ENCODE measurements at regions not wholly inside any gene's neighbourhood (a gene's known extent, or its start where the extent isn't known, plus 50 kb on each side); places are given as distances from the start of the nearest gene placed in this dataset.
A peak's percentile ranks its signal among the peaks of the same experiment; 100 is the strongest.
"Not testable (repeated sequence)": the region's sequence is repeated elsewhere in the genome, so short reads cannot be mapped to it uniquely, and the experiment has no call there.

DNA sequence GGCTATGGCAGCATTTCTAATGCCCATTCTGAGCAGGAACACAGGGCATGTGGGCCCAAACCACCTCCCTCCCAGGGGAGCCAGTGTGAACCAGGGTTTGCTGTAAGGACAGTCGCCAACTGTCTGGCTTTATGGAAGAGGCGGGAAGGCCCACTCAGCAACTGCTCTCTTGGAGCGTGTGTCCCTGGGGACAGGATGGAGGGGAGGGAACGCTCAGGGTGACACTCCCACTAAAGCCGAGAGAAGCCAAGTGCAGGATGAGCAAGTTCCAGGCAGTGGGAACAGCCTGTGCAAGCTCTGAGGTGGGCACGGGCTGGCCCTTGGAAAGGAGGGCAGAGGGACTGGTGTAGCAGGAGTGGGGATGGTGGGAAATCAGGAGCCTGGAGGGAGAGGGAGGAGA lies 233.0 kb upstream of the FRG2C start:
- not testable (repeated sequence) for H3K4me3 ChIP-seq, H3K27ac ChIP-seq

DNA sequence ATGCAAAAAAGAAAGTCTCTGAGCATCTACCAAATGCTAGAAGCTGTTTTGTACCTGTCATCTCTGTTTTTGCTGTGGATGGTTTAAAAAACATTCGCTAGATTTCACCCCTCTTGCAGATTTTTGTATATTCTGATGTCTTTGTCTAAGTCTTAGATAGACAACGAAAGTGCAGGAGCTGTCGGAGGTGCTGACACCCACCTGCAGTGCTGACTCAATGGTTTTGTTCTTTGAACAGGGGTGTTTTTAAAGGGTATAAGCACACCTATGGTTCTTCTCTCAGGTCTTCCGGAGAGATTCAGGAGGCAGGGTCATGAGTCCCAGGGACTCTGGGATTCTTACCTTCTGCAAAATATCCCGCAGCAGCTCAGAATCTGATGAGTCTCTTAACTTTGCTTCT lies 231.7 kb upstream of the FRG2C start:
- H3K27ac ChIP-seq, result peak overlapping the region in 1 of 21 experiments; percentile 34
- H3K4me3 ChIP-seq, result not testable (repeated sequence)

DNA sequence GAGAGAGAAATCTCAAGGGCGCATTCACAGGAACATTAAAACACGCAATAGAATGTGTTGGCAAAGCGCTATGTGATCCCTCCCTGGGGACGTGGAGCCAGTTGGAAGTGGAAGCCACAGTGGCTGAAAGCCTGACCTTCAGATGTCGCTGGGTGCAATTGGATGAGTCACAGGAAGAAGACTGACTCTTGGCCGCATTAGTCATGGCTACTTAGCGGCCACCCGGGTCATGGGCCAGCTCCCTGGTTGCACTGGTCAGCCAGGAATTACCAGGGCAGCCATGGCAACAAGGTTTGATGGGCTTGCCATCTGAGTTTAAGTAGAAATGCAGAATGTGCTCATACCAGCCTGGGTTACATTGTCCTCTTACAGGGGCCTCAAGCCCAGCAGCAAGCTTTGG lies 231.2 kb upstream of the FRG2C start:
- peak overlapping the region in 3 of 21 experiments; percentile 16 to 34 (median 34) for H3K27ac ChIP-seq
- H3K4me3 ChIP-seq, result not testable (repeated sequence)

DNA sequence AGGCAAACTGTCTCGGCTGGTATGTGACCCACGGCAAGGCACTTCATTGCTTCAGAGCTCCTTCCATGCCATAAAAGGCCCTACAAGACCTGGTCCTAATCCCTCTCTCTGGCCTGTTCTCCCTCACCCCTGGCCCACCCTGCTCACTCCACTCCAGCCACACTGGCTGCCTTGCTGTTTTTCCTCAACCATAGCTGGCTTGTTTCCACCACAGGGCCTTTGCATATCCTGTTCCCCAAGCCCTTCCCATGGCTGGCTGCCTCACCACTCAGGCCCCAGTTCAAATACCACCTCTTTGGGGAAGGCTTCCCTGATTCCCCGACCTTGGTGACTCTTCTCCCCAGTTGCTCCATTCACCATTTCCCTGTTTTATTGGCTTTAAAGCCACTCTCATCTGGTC lies 230.8 kb upstream of the FRG2C start:
- peak overlapping the region in 3 of 21 experiments; percentile 16 to 34 (median 34) for H3K27ac ChIP-seq
- not testable (repeated sequence) for H3K4me3 ChIP-seq

DNA sequence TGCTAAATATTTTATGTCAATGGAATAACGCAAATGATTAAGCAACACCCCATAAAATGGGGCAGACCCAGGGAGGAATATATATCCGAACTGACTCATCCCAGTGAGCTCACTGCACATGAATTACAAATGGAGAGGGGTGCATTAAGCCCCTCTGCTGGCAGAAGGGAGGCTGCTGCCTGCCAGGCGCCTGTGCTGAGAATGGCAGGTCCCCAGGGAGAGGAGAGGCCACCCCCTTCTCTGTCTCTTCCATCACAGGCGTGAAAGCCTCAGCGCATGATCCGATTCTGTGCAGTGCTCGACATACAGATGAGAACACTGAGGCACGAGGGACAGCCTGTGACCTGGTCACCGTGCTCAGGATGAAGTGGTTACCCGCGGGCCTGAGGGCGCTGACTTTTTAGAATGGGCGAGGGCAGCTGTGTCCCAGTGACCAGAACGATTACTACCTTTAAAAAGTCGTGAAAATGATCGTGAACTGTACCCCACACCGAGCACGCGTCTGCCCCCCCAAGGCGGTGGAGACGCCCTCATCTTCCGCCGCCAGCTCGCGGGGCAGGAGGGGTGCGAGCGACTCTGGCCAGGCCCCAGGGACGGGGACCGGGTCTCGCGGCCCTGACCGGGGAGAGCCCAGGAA lies 229.7 kb upstream of the FRG2C start:
- Histone ChIP-seq H3K4me3 (peak overlapping the region; percentile 45 to 93 (median 71)), H3K27ac (peak overlapping the region; percentile 33 to 91 (median 79))

DNA sequence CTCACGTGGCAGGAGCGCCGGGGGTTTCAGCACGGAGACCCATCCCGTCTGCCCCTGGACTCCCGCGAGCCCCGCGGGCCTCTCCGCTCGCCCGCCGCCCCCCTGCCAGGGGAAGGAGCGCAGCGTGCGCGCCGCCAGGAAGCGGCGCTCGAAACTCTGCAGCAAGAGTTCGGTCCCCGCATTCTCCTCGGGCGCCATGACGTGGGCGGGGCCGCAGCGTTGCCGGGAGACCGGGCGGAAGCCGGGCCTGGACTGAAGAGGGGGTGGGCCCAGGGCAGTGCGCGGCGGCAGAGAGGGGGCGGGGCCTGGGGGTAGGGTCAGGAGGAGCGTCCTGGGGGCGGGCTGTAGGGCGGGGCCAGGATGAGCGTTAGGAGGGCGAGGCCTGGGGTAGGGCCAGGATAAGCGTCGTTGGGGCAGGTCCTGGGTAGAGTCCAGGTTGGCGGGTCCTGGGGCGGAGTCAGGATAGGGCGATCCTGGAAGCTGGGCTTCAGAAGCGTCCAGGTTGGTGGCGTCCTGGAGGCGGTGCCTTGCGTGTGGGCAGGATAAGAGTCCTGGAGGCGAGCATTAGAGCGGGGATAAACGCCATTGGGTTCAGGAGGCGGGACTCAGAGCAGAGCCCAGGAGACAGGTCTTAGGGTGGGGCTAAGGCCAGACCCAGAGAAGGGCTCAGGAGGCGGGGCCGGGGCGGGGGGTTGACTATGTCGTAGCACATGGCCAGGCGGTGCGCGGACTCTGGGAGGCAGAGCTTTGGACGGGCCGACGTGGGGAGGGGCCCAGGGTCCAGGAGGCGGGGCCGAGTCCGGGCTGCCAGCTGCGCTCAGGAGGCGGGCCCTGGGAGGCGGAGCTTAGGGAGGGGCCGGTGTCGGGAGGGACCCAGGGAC lies 229.0 kb upstream of the FRG2C start:
- peak overlapping the region; percentile 33 to 91 (median 79) for H3K27ac ChIP-seq
- peak overlapping the region; percentile 45 to 93 (median 71) for H3K4me3 ChIP-seq

DNA sequence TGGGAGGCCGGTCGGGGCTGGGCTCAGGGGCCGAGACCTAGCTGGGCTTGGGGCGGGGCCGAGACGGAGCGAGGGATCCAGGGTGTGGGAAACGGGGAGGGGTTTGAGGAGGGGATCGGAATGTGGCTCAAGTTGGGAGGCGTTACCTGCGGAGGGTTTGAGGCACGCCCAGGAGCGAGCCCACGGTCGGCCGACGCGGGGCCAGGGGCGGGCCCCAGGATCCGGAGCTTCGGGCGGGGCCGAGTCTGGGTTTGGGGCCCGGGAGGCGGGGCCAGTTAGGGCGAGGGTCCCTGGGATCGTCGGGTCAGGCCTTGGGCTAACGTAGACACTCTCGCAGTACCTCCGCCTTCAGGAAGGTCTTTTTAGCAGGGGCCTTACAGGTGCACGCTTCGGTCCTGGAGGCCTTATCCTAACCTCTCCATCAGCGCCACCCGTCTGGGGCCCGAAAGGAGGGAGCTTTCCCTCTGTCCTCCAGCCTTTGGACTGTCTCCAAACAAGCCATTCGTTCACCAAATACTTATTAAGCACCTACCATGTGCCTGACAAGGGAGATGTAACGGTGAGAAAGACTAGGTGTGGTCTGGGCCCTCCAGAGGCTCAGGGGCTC lies 228.2 kb upstream of the FRG2C start:
- Histone ChIP-seq H3K4me3 (peak overlapping the region; percentile 45 to 93 (median 71)), H3K27ac (peak overlapping the region in 20 of 21 experiments; percentile 2 to 90 (median 78))

DNA sequence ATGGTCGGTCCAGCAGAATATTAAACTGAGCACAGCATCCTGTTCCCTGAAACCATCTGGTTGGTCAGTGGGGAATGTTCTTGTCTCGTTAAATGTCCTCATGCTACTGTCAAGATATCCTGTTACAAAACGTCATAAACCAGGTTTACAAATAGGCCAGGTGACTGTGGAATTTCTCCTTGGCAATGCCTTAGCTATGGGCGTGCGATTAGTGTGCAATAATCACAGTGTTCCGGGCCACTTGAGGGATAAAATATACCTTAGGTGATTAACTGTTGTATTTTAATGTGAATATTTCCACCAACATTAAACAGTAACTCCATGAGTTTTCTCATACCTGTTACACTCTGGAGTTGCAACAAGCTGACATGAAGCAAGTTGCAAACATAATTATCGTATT lies 223.1 kb upstream of the FRG2C start:
- not testable (repeated sequence) for H3K27ac ChIP-seq, H3K4me3 ChIP-seq

DNA sequence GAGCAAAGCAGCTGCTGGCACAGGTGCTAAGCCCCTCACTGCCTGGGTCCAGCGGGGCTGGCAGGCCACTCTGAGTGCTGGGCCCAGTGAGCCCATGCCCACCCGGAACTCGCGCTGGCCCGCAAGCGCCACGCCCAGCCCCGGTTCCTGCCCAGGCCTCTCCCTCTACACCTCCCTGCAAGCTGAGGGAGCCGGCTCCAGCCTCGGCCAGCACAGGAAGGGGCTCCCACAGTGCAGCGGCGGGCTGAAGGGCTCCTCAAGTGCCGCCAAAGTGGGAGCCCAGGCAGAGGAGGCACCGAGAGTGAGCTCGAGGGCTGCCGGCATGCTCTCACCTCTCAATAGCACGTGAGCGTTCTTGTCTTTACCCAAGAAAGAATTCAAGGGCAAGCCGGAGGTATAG lies 219.5 kb upstream of the FRG2C start:
- not testable (repeated sequence) for H3K4me3 ChIP-seq, H3K27ac ChIP-seq

DNA sequence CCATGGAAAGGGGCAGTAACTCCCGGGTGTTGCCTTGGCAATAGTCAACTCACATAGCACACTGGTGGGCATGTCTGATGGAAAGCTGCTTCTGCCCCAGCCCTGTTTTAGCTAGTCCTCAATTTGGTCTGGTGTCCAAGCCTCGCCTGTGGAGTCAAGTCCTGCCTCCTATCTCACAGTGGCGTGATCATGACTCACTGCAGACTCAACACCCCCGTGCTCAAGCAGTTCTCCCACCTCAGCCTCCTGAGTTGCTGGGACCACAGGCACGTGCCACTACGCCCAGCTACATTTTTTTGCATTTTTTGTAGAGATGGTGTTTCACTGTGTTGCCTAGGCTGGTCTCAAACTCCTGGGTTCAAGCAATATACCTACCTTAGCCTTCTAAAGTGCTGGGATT lies 218.9 kb upstream of the FRG2C start:
- not testable (repeated sequence) for H3K4me3 ChIP-seq, H3K27ac ChIP-seq

DNA sequence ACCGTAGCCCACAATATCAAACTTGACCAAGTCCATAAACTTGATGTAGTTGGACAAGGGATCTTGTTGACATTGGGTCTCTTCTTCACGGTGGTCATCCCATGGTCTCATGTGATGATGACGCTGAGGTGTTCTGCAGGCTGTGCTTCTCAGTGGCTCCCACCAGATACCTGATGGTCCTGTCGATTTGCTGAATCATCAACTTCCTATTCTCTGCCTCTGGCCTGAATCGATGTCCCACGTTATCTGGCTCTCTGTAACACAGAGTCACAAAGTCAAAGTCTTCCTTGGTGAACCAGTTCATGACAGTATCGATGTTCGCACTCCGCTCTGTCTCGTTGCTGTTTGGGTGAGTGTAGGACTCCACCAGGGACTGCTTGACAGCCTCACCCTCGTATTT lies 217.2 kb upstream of the FRG2C start:
- H3K27ac ChIP-seq, H3K4me3 ChIP-seq: not testable (repeated sequence)

DNA sequence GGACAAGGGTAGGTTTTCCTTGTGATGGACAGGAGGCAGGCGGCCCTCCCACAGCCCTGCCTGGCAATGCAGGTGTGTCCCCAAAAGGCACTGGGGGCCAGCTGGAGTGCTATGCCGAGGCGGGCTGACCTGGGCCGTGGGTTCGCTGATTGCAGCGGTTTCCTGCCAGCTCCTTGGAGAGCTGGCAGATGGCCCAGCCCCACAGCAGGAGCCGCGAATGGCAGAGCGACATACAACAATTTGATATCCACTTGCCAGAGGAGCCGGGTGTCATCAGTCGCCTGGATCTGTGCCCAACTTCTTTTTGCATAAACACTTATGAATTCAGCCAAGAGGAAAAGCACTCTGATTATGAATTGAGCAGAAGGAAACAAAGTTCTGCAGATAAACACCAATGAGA lies 210.8 kb upstream of the FRG2C start:
- H3K27ac ChIP-seq, H3K4me3 ChIP-seq: not testable (repeated sequence)

DNA sequence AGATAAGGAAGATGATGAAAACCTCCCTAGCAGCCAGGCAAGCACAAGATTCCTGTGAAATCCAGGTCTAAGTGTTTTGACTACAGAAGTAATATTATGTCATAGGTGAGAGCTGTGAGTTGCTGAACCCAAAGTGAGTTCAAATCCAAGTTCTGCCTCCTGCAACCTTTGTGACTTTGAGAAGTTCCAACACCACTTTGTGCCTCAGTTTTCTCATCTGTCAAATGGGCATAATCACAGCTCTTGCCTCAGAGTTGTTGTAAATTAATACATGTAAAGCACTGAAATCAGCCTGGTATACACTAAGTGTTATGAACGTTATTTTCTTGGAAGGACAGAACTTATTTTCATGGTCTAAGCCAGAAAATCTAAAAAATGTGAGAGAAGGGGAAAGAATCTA lies 210.3 kb upstream of the FRG2C start:
- H3K27ac ChIP-seq, H3K4me3 ChIP-seq: not testable (repeated sequence)

DNA sequence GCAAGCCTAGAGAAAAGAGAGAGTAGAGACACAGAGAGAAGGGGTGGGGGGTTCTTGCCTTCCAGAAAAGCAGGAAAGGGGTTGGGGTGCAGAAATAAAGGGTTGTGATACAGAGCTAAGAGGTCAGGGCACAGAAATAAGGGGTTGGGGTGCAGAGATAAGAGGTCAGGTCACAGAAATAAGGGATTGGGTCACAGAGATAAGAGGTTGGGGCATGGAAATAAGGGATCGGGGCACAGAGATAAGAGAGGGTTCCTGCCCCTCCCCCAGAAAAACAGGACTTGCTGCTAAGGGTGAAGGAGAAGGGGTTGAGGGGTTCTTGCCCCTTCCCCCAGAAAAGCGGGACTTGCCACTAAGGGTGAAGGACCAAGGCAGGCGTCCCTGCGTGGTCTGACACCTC lies 189.6 kb upstream of the FRG2C start:
- H3K4me3 ChIP-seq, H3K27ac ChIP-seq: not testable (repeated sequence)

DNA sequence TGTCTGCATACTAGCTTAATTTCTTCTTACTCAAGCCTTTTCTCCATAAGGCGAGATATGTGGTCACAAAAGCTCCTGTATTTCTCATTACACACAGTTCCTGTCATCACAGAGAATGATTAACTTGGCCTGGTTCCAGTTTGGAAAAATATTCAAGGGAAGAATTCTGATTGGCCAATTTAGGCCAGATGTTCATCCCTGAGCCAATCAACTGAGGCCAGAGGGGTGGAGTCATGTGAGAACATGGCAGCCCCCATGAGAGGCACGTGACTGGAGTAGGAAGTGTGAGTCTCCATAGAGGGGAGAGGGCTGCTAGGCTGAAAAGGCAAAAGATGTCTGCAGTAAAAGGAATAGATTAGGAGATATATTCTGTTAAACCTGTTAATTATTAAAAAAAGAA lies 167.5 kb upstream of the FRG2C start:
- H3K27ac ChIP-seq, H3K4me3 ChIP-seq: not testable (repeated sequence)

DNA sequence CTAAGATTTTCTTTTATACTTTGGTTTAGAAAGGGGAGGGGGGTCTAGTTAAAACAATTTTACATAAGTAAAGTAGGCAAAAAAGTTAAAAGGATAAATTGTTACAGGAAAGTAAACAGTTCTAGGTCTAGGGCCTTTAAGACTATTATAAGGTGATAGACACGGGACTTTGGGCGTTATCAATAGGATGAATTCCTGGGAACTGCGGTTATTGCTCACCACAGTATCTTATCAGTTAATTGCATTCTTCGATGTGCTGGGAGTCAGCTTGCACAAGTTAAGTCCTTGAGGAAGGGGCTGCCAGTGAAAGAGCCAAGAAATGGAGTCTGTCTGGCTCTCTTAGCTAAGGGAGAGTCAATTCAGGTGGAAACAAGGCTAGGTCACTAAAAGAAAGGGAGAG lies 163.8 kb upstream of the FRG2C start:
- not testable (repeated sequence) for H3K27ac ChIP-seq, H3K4me3 ChIP-seq

DNA sequence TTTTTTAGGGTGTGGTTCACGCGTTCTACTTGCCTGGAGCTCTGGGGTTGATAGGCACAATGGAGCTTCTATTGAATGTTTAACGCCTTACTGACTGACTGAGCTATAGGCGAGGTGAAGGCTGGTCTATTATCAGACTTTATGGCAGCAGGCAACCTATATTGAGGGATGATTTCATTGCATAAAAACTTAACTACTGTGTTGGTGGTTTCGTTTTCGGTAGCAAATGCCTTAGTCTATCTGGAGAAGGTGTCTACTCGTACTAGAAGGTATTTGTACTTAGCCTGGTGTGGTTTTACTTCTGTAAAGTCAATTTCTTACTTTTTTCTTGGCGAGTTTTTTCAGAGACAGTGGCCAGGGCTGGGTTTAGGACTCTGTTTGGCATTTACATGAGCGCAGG lies 162.0 kb upstream of the FRG2C start:
- H3K4me3 ChIP-seq, result peak overlapping the region in 1 of 7 experiments; percentile 16
- not testable (repeated sequence) for H3K27ac ChIP-seq

DNA sequence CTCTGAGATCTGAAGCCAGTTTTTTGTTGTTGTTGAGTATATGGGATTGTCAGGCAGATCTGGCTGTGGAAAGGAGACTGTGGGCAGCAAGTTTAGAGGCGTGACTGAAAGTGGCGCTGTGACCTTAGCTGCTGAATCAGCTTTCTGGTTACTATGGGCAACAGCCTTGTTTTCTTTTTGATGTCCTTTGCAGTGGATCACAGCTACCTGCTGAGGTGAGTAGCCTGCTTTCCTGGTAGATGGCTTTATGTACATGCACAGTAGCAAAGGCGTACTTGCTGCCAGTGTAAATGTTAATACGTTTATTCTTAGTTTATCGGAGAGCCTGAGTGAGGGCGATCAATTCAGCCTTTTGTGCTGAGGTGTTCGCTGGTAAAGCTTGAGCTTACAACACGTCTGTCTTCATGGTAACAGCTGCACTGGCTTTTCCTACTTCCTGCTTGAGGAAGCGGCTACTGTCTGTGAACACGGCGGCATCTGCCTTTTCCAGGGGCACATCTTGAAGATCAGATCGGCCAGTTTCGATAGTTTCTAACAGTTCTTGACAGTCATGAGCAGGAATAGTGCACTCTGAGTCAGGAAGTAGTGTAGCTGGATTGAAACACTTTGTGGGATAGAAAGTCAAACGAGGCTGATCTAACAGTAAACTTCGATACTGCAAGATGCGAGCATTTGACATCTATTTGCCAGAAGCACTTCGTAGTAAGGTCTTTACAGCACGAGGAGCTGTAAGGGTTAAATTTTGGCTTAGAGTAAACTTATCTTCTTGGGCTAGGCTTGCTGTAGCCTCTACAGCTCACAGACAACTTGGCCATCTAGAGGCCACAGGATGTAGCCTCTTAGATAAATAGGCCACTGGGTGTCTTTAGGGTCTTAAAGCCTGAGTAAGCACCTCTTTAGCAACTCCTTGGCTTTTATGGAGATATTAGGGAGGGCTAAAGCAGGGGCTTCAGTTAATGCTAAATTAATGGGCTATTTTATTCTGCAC lies 161.1 kb upstream of the FRG2C start:
- H3K4me3 ChIP-seq, result peak overlapping the region in 1 of 7 experiments; percentile 16
- H3K27ac ChIP-seq, result peak overlapping the region in 1 of 21 experiments; percentile 49

DNA sequence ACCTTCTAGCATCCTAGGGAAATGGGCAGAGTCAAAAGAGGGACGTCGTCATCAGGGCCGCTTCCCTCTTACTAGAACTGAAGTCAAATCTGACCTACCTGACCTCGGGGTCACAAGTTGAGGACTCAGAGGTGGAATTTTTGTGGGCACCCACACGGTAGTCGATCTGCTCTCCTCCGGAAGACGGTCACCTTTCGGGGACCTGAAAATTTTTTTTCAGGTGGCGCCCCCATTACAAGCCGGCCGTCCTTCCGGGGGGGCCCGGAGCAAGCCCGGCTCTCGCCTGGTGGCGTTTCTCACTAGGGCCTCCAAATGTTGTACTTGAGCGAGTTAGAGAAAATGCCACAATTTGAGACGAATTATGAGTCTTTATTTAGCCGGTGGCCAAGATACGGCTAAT lies 157.5 kb upstream of the FRG2C start:
- Histone ChIP-seq H3K27ac (no peak overlapping the region), H3K4me3 (no peak overlapping the region)

DNA sequence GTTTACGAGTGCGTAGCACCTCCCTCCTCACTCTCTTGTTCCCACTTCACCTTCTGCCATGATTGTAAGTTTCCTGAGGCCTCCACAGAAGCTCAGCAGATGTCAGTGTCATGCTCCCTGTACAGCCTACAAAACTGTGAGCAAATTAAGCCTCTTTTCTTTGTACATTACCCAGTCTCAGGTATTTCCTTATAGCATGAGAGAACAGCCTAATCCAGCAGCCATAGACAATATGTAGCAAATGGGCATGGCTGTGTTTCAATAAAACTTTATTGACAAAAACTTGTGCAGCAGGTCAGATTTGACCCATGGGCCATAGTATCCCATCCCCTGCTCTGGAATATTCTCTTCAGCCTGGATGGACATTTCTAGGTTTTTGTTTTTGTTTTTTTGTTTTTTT lies 156.2 kb upstream of the FRG2C start:
- H3K4me3 ChIP-seq, H3K27ac ChIP-seq: not testable (repeated sequence)
